ENCODE measurements at regions not wholly inside any gene's neighbourhood (a gene's known extent, or its start where the extent isn't known, plus 50 kb on each side); places are given as distances from the start of the nearest gene placed in this dataset.

DNA sequence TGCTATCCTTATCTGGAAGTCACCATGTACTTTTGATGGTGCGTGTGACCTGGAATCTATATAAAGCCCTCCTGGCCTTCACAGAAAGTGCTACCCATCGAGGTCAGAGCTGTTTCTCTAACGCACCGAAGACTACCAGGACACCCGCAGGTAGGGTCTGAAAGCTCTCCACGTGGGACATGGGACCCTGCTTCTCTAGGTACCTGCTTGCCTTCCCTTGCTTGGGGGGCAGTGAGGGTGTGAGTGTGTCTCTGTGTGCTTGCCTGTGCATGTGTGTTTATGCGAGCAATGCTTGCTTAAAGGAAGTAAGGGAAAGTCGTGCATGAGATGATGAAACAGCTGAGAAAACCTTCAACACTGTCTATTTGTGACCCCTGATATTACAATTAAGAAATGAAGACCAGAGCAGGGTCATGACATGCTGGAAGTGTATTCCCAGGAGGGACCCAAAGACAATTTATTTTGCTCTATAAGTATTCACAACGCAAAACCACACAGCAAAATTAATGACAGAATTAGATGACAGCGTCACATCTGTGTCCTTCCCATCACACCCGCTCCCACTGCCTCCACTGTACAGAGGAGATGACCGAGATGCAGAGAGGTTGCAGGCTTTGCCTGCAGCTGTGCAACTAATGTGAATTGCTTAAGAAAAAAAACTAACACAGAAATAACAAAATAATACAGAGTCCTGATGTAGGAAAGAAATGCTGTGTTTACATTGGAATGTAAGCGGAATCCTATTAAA lies 76.4 kb upstream of the HELT start:
- no peak for DNase-seq (ENCODE audit: extremely low spot score)
- WGBS = 67% methylated on average over 13 of the region's 13 CpGs
- H3K36me3 ChIP-seq (ENCODE audit: insufficient read depth) = no peaks in the 10 kb centered on the region
- no peak overlapping the region for H3K27ac ChIP-seq (ENCODE audit: low read depth)
- H3K4me3 ChIP-seq (ENCODE audit: low read depth, low read length) = no peak overlapping the region
- no peaks in the 10 kb centered on the region for H3K4me1 ChIP-seq (ENCODE audit: insufficient read depth)

DNA sequence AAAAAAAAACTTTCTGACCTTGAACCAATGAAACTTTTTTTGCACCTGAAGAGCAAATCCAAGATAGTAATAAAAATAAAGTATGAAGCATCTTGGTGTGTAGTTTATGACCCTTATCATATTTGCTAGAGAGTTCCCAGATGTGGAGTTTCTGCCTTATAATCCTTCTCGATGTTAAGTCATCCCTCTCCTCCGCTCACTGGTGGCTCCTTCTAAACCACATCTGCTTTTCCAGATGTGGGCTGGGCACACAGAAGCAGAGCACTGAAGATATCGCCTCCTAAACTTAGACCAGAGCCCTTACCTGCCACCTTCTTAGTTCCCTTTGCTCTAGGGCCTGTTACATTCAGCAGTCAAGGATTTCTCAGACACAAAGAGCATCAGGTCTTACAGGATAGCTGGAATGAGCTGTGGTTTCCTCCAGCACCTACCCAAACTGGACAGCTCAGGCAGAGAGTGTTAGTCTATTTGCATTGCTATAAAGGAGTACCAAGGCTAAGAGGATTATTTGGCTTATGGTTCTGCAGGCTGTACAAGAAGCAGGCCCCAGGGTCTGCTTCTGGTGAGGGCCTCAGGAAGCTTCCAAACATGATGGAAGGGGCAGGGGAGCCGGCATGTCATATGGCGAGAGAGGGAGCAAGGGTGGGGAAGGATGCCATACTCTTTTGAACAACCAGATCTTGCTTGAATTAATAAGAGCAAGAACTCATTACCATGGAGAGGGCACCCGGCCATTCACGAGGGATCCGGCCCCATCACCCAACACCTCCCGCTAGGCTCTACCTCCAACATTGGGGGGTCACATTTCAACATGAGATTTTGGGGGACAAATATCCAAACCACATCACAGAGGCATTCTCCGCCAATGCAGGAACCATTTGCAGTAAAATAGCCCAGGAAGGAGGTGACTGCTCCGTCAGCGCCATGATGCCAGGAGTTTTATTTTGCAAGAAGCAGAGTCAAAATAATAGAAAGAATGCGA lies 75.6 kb upstream of the HELT start:
- Histone ChIP-seq H3K4me1 (ENCODE audit: insufficient read depth) (no peaks in the 10 kb centered on the region), H3K27ac (ENCODE audit: low read depth) (no peak overlapping the region), H3K4me3 (ENCODE audit: low read depth, low read length) (no peak overlapping the region), H3K36me3 (ENCODE audit: insufficient read depth) (no peaks in the 10 kb centered on the region)
- WGBS = 77% methylated on average over 13 of the region's 13 CpGs
- DNase-seq (ENCODE audit: extremely low spot score) = no peak

DNA sequence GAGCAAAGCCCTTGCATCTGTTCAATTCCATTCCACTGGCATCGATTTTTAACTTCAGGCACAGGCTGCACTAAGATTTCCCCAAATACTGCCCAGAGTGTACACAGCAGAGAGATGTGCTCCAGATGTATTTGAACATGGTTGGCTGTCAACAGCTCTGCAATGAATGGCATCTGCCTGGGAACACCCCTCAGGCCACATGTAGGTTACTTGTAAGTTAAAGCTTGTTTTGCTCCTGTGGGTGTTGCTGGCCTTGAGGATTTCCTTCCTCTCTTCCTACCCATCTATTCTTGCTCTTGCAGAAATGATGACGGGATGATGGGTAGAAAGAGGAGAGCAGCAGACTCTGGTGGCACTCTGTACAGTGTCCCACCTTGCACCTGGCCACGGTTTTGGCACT lies 69.3 kb upstream of the HELT start:
- H3K36me3 ChIP-seq (ENCODE audit: insufficient read depth) = no peaks in the 10 kb centered on the region
- no peak overlapping the region for H3K27ac ChIP-seq (ENCODE audit: low read depth)
- H3K4me3 ChIP-seq (ENCODE audit: low read depth, low read length) = no peak overlapping the region
- no peaks in the 10 kb centered on the region for H3K4me1 ChIP-seq (ENCODE audit: insufficient read depth)
- DNase-seq (ENCODE audit: extremely low spot score) = no peak
- WGBS = 79% methylated on average over 3 of the region's 3 CpGs

DNA sequence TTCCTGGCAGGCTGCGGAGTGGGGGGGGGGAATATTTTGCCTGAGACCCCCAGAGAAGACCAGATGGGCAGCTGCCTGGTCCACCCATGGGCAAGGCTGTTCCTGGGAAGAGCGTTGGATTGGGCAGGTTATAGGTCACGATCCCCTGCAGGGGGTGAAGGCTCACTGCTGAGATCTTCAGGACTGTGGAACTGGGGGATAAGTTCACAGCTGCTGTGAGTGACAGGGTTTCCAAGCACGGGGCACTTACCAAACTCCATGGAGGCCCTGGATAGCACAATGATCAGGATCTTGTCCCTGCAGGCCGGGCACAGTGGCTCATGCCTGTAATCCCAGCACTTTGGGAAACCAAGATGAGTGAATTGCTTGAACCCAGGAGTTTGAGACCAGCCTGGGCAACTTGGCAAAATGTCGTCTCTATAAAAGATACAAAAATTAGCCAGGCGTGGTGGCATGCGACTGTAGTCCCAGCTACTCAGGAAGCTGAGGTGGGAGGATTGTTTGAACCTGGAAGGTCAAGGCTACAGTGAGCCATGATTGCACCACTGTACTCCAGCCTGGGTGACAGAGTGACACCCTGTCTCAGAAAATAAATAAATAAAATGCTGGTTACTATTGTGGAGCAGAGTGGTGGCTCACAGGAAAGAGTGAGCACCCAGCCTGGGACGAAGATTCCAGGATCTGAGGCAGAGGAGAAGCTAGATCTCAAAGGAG lies 68.0 kb upstream of the HELT start:
- no peak overlapping the region for H3K27ac ChIP-seq (ENCODE audit: low read depth)
- 84% methylated on average over 9 of the region's 9 CpGs for WGBS
- no peaks in the 10 kb centered on the region for H3K36me3 ChIP-seq (ENCODE audit: insufficient read depth)
- no peak for DNase-seq (ENCODE audit: extremely low spot score)
- no peak overlapping the region for H3K4me3 ChIP-seq (ENCODE audit: low read depth, low read length)
- H3K4me1 ChIP-seq (ENCODE audit: insufficient read depth) = no peaks in the 10 kb centered on the region

DNA sequence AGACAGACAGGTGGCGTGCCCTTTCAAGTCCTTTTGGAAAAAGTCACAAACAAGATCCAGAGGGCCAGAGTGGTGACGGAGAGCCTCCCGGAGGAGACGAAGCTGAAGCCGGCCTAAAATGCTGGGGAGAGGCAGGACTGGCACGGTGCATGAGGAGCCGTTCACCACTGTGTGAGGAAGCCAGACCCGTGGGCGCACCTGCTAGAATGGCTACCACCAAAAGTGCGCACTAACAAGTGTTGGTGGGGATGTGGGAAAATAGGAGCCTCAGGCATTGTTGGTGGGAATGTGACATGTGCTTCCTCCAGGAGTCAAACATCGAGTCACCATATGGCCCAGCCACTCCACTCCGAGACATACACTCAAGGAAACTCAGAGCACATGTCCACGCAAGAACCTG lies 67.4 kb upstream of the HELT start:
- Histone ChIP-seq H3K27ac (ENCODE audit: low read depth) (no peak overlapping the region), H3K36me3 (ENCODE audit: insufficient read depth) (no peaks in the 10 kb centered on the region), H3K4me1 (ENCODE audit: insufficient read depth) (no peaks in the 10 kb centered on the region), H3K4me3 (ENCODE audit: low read depth, low read length) (no peak overlapping the region)
- DNase-seq (ENCODE audit: extremely low spot score) = no peak
- WGBS = 84% methylated on average over 13 of the region's 13 CpGs

DNA sequence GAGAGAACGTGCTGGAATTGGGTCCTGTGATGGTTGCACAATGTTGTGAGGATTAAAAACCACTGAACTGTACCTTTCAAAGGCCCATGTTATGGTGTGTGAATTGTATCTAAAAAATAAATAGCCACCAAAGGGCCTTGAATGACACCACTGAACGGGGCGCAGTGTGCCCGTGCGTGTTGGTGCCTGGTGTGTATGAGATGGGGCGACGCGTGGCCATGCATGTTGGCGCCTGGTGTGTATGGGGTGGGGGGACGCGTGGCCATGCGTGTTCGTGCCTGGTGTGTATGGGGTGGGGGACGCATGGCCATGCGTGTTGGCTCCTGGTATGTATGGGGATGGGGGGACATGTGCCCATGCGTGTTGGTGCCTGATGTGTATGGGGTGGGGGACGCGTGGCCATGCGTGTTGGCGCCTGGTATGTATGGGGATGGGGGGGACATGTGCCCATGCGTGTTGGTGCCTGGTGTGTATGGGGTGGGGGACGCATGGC lies 66.6 kb upstream of the HELT start:
- 97% methylated on average over 22 of the region's 22 CpGs for WGBS
- DNase-seq (ENCODE audit: extremely low spot score) = no peak
- no peaks in the 10 kb centered on the region for H3K4me1 ChIP-seq (ENCODE audit: insufficient read depth)
- H3K4me3 ChIP-seq (ENCODE audit: low read depth, low read length) = no peak overlapping the region
- no peak overlapping the region for H3K27ac ChIP-seq (ENCODE audit: low read depth)
- no peaks in the 10 kb centered on the region for H3K36me3 ChIP-seq (ENCODE audit: insufficient read depth)

DNA sequence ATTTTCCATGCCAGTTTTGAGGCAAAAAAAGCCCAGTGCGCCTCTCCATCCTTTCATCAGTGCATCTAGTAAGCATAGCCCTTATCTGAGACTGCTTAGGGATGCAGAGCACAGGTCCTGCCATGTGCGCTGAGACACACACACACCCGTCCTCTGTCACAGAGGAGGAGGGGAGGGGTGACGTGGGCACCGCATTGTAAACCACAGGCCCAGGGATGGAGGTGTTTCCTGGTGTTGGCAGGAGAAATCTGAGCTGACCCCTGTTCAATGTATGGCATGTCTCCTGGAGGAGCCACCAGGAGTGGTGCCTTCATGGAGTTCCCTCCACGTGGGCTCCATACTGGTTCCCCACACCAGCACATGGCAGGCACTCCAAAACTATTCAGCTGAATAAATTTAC lies 65.8 kb upstream of the HELT start:
- Histone ChIP-seq H3K4me3 (ENCODE audit: low read depth, low read length) (no peak overlapping the region), H3K4me1 (ENCODE audit: insufficient read depth) (no peaks in the 10 kb centered on the region), H3K36me3 (ENCODE audit: insufficient read depth) (no peaks in the 10 kb centered on the region), H3K27ac (ENCODE audit: low read depth) (no peak overlapping the region)
- no peak for DNase-seq (ENCODE audit: extremely low spot score)
- 61% methylated on average over 6 of the region's 6 CpGs for WGBS

DNA sequence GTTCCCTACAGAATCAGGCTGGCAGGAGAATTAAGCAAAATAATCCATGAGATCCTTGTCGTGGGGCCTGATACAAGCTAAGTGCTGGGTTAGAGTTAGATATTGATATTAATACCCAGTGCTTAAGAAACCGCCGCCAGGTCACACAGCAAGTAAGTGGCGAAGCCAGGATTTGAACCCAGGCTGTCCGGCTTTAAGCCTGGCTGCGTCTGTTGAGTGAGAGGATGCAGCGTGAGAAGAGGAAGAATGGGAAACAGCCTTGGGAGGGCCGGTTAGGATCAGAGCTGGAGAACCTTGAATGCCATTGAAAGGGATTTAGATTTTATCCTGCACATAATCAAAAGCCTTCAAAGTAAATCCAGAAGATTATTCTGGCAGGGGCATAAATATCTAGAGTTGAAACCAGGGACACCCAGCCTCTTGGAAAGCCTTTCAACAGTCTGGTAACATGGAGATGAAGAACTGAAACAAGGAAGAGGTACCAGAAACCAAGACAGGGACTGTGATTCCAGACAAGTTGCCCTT lies 64.8 kb upstream of the HELT start:
- no peak overlapping the region for H3K27ac ChIP-seq (ENCODE audit: low read depth)
- DNase-seq (ENCODE audit: extremely low spot score) = no peak
- no peak overlapping the region for H3K4me3 ChIP-seq (ENCODE audit: low read depth, low read length)
- H3K36me3 ChIP-seq (ENCODE audit: insufficient read depth) = no peaks in the 10 kb centered on the region
- WGBS = 45% methylated on average over 8 of the region's 8 CpGs
- H3K4me1 ChIP-seq (ENCODE audit: insufficient read depth) = no peaks in the 10 kb centered on the region

DNA sequence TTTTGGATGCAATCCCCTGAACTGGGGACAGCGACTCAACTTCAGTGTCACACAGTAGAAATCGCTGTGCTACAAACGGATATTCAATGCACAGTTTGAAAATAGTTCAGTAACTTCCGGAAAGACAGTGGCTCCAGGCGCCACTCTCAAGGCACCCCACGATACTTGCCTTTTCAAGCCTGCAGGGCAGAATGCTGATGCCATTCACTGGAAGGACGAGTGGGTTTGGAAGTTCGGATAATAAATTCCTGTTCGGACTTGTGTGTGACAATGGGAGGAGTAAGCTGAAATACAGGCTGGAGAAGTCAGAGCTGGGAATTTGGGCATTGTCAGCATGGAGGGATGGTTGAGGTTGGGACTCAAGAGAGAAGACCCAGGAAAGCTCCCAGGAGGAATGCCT lies 64.3 kb upstream of the HELT start:
- no peaks in the 10 kb centered on the region for H3K36me3 ChIP-seq (ENCODE audit: insufficient read depth)
- H3K4me1 ChIP-seq (ENCODE audit: insufficient read depth) = no peaks in the 10 kb centered on the region
- H3K4me3 ChIP-seq (ENCODE audit: low read depth, low read length) = no peak overlapping the region
- H3K27ac ChIP-seq (ENCODE audit: low read depth) = no peak overlapping the region
- WGBS = 73% methylated on average over 9 of the region's 9 CpGs
- no peak for DNase-seq (ENCODE audit: extremely low spot score)

DNA sequence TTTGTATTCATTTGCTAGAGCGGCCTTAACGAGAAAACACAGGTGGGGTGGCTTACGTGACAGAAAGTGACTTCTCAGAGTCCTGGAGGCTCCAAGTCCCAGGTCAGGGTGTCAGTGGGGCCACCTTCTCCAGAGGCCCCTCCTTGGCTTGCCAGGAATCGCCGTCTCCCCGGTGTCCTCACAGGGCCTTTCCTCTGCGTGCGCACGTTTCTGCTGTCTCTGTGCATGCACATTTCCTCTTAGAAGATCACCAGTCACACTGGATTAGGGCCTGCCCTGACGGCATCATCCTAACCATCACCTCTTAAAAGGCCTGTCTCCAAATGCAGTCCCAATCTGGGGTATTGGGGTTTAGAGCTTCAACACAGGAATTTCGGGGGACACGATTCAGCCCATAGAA lies 63.8 kb upstream of the HELT start:
- no peak for DNase-seq (ENCODE audit: extremely low spot score)

DNA sequence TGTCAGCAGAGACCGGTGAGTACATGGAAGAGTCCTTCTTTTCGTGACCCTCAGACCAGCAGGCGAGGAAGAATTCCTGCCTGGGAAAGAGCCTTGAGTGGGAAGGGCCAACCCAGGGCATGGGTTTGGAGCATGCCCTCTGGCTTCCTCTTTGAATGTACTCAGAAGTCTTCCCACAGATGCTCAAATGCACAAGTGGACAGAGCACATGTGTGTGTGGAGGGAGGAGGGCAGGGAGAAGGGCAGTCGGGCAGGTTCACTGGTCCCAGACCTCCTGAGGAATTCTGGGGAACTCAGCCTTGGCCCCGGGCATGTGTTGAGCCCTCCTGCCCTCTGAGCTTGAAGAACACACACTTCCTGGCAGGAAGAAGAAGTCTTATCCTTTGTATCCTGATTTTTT lies 63.2 kb upstream of the HELT start:
- WGBS = 78% methylated on average over 5 of the region's 5 CpGs
- H3K27ac ChIP-seq (ENCODE audit: low read depth) = no peak overlapping the region
- H3K36me3 ChIP-seq (ENCODE audit: insufficient read depth) = no peaks in the 10 kb centered on the region
- H3K4me3 ChIP-seq (ENCODE audit: low read depth, low read length) = no peak overlapping the region
- no peaks in the 10 kb centered on the region for H3K4me1 ChIP-seq (ENCODE audit: insufficient read depth)
- no peak for DNase-seq (ENCODE audit: extremely low spot score)

More for the DNA sequence above, 63.8 kb upstream of the HELT start:
- WGBS = 84% methylated on average over 12 of the region's 12 CpGs
- Histone ChIP-seq H3K27ac (ENCODE audit: low read depth) (no peak overlapping the region), H3K36me3 (ENCODE audit: insufficient read depth) (no peaks in the 10 kb centered on the region), H3K4me3 (ENCODE audit: low read depth, low read length) (no peak overlapping the region), H3K4me1 (ENCODE audit: insufficient read depth) (no peaks in the 10 kb centered on the region)

DNA sequence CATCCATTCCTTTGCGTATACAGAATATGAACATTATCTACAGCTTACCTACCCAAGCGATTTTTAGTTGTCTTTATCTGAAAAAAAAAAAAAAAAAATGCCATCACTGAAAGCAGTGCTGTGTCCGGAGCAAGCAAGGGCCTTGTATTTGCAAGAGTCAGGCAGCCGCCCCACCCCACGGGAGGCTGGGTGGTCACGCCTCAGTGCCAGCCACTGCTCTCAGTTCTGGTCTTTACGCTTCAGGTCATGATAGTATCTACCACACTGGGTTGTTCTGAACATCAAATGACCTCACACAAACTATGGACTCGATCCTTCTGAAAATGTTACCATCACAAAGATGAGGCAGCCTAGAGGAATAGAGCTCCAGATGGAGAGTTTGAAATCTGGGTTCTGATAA lies 62.7 kb upstream of the HELT start:
- Histone ChIP-seq H3K4me1 (ENCODE audit: insufficient read depth) (no peaks in the 10 kb centered on the region), H3K27ac (ENCODE audit: low read depth) (no peak overlapping the region), H3K4me3 (ENCODE audit: low read depth, low read length) (no peak overlapping the region), H3K36me3 (ENCODE audit: insufficient read depth) (no peaks in the 10 kb centered on the region)
- 89% methylated on average over 8 of the region's 8 CpGs for WGBS
- no peak for DNase-seq (ENCODE audit: extremely low spot score)

DNA sequence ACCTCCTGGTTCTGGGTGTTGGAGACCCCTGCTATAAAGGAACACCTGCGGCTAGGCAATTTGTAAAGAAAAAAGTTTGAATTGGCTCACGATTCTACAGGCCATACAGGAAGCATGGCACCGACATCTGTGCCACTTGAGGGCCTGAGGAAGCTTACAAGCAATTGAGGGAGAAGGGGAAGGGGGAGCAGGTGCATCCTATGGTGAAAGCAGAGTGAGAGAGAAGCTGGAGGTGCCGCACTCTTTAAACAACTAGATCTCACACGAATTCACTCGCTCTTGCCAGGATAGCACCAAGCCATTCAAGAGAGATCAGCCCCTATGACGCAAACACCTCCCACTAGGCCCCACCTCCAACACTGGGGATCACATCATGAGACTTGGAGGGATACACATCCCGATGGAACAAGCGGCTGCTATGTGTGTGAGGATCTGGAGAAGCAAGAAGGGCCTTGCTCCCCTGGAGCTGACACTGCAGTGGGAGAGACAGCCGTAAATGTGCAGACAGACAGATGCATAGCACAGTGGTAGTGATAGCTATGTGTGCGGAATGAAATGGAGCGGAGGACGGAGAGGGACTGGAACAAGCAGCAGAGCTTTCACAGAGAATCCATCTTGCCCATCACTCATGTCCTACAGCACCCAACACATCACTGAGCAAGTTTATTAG lies 60.7 kb upstream of the HELT start:
- WGBS = 83% methylated on average over 13 of the region's 13 CpGs
- Histone ChIP-seq H3K4me3 (ENCODE audit: low read depth, low read length) (no peak overlapping the region), H3K4me1 (ENCODE audit: insufficient read depth) (no peaks in the 10 kb centered on the region), H3K36me3 (ENCODE audit: insufficient read depth) (no peaks in the 10 kb centered on the region), H3K27ac (ENCODE audit: low read depth) (no peak overlapping the region)
- no peak for DNase-seq (ENCODE audit: extremely low spot score)
